ENCODE measurements at regions not wholly inside any gene's neighbourhood (a gene's known extent, or its start where the extent isn't known, plus 50 kb on each side); places are given as distances from the start of the nearest gene placed in this dataset.

DNA sequence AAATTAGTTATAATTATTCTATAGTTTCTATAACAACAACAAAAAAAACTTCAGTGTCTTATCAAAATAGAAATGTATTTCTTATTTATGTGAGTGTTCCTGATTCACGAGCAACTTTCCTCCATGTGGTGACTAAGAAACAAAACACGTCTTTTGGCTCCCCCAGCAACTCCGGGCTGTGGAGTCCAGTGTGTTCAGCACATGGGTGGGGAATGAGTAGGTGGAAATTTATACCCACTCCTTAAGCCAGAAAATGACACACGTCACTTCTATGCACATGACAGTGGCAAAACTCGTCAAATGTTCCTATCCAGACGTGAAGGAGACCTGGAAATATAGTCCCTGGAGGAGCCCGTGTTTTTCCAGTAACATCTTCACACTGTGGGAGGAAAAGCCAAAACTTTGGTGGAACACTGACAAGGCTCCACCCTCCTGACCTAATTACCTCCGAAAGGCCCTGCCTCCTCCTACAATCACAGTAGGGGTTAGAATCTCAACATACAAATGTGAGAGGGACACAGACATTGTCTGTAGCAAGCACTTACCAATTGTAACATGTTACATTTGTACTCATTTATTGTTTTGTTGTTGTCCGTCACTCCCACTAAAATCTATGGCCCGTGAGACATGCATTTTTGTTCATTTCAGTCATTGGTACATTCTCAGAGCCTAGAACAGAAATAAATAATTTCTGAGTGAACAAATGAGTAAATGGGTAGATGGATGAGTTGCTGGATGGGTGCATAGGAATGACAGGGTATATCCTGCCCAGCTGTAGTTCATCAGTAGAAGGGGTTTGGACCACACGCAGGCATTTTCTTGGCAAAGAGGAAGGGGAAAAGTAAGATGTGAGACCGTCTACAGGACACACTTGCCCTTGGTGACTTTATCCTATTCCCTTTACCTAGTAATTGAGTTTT is 605.8 kb upstream of the TENM3 start:
- no peak for DNase-seq

DNA sequence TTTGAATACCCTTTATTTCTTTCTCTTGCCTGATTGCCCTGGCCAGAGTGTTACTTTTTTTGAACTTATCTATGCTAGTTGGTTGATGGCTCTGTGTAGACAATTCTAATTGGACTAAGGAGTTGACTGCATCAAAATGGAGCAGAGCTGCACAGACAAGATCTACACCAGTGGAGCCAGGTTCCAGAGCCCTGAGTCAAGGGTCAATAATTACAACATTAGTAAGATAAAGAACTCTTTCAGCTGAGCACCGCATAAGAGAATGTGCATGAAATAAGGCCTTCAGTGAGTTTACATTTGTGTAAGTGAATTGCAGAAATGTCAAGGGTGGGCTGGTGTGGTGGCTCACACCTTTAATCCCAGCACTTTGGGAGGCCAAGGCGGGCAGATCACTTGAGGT is 599.7 kb upstream of the TENM3 start:
- no peak for DNase-seq

DNA sequence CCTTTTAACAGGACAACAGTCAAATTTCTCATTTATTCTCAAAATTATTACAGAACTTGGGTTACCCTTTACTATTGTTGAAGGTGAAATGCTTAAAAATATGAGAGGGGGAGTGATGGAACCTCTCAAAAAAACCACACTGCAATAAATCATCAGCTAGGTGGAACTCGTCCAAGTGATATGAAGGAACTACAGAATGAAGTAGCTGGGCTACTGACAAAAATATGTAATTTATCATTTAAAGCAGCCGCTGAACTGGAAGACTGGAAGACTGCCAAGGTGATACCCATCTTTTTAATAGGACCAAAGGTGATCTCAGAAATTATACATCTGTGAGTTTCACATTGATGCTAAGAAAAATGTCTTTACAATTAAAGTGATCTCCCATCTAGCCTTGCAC is 597.7 kb upstream of the TENM3 start:
- no peak for DNase-seq

DNA sequence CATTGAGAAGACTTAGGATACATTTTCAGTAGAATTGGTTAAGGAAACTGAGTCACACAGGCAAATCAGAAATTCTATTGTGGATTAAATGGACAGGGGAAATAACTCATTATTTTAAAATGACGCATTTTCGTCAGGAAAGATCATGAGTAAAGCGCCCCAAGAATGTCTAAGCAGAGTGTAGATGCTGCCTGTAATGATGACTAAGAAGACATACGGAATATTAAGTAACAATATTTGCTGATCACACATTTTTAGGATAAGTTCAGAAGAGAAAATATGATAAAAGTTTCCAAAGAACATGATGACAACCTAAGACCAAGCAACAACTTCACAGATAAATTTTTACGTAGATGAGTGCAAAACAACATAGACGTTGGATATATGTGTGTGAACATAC is 596.3 kb upstream of the TENM3 start:
- no peak for DNase-seq

DNA sequence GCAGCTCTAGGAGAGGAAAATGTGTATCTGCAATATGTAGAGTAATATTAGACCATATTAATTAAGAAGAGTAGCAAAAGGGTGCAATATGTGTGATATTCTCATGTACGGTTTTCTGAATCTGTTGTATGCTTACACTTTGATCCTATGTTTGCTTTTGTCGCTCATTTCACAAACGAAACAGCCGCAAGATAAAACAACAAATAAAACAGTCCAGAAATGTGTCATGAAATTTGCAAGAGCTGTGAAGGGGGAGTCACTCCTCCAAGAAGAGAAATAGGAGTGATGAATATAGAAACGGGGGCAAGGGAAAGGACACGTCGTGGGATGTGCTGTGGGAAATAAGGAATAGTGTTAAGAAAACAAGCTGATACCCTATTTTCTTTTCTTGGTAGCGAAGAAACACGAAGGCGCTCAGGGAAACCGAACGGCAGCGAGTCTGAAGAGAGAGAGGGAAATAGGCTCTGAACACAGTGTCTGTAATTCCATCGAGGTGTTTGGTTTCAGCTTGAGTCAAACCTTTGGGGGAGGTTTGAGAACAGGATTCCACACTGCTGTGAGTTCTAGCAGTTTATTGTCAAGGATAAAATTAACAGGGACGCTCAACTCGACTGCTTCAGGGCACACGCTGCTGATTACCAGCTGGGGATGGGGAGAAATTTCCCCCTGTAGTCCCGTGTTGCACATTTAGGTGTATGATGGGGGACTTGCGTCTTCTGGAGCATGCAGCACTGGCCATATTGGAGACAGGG is 595.6 kb upstream of the TENM3 start:
- DNase-seq: no peak

DNA sequence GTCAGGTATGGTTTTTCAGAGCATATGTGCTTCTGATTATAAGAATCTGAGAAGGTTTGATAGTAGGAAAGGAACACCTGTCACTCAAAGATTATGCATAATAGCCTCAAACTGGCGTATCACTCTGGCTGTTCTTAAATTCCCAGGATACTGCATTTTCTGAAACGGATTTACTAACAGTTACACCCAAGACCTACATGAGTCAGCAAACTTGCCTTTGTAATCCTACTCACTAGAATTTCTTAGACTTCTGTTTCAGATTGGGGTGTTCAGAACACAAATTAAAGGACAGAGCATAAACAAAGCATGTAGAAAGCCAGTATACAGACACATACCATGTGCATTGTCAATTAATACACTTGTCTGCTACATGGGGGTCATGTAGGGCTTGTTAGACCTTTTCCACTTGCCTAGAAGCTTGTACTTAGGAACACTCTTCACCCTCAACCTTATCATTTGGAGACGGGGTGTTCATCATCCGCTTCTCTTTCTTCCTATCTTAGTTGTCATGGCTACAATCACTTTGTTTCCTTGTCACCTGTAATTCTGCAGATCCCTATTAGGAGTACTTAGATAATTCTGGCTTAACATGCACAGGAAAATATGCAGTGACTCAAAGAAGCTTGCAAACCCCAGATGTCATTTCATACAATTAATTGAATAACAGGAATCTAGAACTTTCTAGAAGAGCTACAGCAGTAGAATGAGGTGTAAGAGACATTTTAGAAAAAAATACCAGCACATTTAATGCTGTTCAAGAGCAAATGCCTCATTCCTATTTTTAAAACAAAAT is 593.0 kb upstream of the TENM3 start:
- DNase-seq: no peak

DNA sequence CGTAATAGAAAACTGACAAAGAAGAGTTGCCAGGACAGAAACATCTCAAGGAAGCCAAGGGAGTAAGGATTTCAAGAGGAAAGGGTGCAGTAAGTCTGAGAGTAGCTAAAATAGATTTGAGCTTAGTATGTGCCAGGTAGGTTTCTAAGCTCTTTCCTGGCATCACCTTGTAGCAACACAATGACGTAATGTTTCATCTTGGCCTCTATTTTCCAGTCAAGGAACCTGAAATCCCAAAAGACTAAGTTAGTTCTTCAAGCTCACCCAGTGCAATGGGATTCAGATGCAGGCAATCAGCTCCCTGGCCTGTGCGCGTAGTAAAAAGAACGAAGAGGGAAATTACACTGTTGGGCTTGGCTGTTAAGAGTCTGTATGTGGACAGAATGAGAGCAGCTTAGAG is 586.5 kb upstream of the TENM3 start:
- no peak for DNase-seq

DNA sequence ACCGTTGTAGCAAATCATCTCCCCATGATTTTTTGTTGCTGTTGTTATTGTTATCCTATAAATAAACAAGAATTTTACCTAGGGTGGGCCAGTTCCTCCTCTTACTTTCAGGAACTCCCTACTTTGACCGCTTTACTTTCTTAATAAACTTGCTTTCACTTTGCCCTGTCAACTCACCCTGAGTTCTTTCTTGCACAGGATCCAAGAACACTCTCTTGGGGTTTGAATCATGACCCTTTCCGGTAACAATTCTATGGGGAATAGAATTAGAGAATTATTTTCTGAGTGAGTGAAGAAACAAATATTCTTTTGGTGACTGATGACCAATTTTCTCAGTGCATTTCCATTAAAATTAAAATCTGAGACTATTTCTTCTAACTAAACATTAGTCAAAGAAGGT is 584.0 kb upstream of the TENM3 start:
- no peak for DNase-seq

DNA sequence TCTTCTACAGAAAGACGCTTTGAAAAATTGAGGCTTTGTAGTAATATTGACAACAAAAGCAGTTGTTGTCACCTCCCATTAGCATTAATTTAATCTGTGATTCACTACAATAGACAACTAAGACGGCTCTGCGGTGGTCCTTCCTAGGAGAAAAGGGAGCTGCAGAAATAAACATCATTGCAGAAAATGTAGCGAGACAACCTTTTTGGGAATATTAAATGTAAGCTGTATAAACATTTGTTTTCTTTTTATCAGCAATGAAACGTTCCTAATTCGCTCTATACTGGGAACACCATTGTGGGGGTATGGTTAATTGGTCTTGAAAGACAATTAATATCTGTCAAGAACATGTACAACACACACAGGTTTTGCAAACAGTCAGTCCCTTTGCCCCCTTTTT is 583.3 kb upstream of the TENM3 start:
- no peak for DNase-seq

DNA sequence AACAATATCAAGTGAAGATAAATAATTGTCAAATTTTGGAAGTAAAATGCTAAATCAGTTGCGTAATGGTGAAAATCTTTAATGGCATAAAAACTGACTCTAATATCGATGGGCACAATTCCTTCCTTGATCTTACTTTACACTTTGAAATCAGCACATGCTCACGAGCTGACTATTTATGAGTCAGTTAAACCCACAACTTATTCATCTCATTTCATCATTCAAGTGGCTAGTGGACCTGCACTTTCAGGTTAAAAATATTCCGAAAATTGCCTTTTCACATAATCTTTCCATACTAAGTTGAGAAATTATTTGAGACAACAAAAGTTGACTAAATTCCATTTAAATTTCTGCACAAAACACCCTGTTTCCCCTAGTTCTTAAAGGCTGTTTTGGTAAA is 582.1 kb upstream of the TENM3 start:
- DNase-seq: no peak

DNA sequence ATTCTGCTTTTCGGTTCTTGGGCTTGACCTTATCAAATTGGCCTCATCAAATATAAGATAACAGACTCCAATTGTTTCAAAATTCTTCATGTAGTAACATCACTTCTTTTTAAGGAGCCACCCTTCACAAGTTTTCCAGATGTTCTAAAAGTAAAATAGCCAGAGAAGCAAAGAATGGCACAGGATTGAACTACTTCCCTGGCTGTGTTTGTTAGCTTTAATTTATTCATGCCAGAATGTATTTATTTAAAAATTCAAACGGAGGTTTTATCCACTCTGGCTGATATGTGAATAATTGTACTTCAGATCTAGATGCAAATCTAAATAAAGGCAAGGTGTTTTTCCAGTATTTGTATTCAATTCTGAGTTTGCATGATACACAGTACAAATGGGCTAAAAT is 581.3 kb upstream of the TENM3 start:
- no peak for DNase-seq

DNA sequence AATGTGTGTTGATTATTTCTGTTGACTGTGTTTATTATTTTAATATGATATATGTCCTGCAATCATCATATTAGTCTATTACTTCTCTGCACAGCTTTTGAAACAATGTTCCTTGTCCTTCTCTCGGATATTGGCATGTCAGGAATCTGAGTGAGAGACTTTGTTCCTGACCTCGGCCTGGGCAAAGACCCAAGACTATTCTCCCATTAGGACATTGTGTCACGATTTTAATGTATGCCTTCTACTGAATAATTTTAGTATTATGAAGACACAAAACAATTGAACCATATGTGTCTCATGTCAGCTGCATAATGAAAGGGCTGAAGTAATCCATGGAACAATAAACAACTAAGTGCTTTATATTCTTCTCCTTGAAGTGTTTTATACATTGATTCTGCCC is 580.8 kb upstream of the TENM3 start:
- DNase-seq: no peak

DNA sequence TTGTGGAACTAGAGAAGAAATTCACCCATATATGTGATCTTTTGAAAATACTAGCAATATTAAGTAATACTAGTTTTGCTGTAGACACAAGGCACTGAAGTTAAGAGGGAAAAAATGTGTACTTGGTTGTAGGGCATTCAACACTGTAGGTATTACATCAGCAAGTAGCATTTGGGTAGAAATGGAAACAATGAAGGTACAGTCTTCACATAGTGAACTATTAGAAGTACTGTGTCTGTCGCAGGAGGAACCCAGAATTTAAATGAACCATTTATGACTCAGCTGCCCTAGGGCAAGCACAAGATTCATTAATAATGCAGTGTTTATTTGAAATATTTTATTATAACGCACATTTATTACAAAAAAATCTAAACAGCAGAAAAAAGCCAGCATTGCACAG is 572.7 kb upstream of the TENM3 start:
- DNase-seq: no peak

DNA sequence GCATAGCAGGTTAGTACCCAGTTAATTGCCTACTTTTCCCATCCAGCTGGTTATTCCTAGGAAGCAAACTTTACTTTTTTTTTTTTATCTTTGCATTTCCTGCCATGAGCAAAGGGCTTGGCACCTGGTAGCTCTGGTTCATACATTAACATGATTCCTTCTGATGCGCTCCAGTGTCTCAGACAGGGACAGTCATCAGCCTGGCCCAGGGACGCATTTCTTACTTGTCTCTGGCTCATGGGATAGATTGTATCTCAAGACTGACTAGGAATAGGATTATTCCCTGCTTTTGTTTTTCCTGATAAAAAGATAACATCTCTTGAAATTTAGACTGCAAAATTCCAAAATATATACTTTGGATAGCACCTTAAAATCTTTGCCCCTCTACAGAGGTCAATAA is 571.5 kb upstream of the TENM3 start:
- no peak for DNase-seq

DNA sequence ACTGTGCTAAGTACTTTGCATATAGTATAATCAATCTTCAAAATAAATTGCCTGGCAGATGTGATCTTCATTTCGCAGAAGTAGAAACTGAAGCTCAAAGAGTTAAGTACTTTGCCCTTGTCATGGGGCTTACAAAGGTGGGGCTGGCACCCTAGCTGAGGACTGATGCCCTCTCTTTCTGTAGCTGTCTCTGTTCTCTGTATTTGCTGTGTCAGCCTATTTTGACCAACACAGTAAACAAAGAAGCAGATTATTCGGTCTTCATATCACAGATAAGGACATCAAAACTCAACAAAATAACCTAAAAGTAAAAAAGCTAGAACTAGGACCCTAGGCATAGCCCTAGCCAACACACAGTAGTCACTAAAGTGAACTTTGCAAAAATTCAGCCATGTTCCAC is 570.5 kb upstream of the TENM3 start:
- no peak for DNase-seq

DNA sequence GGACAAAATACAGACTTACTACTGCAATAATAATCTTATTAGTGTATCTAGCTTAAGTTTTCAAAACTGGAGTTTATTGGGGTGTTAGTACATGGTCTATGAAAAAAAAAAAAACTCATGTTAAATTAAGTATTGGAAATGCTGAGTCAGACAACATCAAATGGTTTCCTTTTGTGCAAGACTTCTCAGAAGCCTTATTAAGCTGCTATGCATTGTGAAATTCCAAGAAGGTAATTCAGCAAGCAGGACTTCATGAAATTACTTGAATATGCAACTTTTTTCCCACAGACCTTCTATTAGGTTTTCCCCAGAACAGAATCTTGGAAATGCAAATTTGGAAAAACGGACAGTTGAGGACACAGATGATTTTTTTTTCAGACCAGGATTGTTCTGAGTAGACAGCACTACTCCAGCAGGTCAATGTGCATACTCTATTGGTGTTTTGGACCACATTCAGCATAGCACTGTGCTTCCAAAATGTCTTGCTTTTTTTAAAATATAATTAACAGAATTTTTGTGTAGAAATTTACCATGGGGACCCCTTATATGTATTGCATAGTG is 568.8 kb upstream of the TENM3 start:
- DNase-seq: no peak

DNA sequence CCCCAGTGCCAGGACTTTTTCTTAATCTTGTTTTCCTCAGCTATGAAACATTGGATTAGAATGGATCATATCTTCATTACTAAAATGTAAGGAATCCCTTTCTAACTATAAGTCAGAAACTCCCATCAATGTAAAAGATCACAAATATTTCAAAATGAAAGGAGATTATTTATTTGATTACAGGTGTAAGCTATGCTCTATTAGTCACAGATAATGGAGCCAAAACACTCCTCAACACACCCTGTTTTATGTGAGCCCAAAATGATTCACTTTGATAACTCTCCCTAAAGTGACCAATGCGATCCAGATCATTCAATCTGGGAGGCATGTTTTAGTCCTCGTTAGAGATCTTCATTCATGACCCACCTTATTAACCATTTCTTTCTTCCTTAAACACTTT is 566.7 kb upstream of the TENM3 start:
- DNase-seq: no peak

DNA sequence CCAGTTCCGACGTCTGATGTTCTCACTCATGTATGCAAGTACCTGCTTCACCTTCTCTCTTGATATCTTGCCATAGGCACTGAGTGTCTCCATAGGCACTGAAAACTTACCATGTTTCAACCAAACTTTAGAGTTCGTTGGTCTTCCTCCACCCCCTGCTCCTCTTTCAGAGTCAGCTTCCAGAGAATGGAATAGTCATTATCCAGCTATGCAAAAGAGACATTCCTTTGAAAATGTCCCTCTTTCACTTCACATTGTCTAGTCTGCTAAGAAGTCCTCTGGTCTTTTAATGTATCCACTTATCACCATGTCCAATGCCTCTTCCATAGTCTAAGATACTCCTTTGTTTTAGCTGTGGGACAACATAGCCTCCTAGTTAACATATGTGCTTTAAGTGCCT is 566.0 kb upstream of the TENM3 start:
- no peak for DNase-seq

DNA sequence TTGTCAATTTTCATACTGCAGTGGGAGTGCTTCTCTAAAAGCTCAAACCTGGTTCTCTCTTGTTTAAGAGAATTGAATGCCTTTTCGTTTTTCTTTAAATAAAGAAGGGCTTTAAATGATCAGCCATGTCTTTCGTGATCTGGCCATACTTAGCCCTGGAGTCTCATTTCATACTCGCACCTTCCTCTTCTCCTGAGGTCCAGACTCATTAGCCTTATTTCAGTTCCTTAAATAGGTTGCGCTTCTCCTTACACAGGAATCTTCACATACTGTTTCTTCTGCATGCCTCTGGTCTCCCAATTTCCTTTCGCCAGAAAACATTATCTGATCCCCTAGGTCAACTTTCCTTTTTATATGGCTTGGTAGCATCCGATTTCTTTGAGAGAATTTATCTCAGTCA is 565.6 kb upstream of the TENM3 start:
- DNase-seq: no peak

DNA sequence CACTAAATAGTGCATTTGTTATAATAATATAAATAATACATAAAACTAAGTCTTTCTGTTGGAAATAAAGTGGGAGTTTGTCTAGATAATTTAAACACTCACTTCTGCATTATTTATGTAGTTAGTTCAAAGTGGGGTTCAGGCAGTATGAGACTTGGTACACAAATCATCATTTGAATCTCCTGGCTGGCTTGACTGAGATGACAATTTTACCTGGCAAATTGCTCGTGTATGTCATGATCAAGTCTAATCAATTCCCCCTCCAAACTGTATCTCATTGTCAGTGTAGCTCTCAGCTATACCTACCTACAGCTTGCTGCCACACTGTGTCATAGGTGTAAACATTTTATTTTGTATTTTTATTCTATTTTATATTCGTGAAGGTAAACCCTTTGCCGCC is 563.4 kb upstream of the TENM3 start:
- no peak for DNase-seq

DNA sequence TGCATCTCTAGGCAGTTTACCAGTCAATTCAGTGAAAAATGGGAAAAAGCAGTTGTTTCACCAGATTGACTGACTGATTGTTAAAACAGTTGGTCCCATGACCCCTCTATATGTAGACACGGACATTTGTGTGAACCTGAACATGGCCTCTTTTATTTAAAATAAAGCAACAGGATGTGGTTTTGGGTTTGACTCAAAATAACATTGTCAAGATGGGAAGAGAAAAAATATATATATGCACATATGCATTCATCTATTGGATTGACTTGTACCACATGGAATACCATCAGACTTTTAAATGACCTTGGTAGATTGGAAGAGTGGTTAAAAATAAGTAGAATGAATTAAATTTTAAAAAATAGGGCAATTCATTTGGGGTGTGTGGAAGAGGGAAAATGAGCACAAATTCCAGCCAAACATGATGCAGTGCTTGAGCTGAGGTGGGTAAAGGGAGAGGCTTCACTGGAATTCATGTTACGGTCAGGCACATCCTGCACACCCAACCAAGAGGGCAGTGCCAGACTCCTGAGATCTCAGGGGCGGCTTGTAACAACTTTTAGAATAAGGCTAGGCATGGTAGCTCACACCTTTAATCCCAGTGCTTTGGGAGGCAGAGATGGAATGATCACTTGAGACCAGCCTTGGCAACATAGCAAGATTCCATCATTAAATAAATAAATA is 560.7 kb upstream of the TENM3 start:
- no peak for DNase-seq

DNA sequence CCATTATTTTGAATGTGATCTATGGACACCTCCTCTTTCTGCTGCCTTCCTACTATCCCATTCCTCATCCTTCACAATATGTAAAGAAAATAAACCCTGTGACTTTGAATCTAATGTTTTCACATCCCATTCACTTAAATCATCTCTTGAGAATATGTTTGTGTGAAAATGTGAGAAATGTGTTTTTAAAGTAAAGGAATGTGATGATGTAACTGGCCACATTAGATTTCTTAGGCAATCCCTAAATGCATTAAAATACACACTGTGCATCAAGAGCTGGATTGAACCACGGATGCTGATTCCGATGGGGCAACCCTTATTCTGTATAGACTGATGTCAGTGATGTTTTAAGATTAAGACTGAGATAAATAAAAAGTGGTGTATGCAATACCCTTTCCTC is 558.9 kb upstream of the TENM3 start:
- no peak for DNase-seq

DNA sequence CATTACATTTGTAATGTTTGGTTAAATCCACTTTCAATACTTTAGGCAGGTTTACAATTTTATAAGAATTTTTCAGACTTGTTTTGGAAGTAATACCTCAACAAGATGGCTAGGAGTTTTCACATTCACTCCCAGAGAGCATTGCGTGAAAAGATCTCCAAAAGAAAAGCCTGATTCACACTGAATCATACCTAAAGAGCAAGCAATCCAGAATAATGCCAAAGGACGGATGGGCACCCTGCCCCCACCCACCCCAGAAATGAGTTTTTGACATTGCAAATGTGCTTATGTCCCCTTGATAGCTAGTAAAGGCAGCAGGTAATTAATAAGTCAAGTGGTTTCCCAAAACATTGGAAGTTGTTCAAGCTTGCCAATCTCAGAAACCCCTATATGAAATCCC is 557.7 kb upstream of the TENM3 start:
- DNase-seq: no peak
